Caki2 (cell line): ENCODE measurements at regions not wholly inside any gene's neighbourhood (a gene's known extent, or its start where the extent isn't known, plus 50 kb on each side); places are given as distances from the start of the nearest gene placed in this dataset.

Experiments used
- DNase-seq: peaks from one replicate; pipeline ENCODE4 v3.0.0-alpha.2; 2015; ENCODE audit warnings: low read depth
- in situ Hi-C: cut with HindIII; loops from 2 replicates; pipeline ENCODE4 v1.10.0; 2016; ENCODE audit warnings: low sequenced_read_pairs, low pct_unique_long_range_greater_than_20kb, mixed read lengths

DNA sequence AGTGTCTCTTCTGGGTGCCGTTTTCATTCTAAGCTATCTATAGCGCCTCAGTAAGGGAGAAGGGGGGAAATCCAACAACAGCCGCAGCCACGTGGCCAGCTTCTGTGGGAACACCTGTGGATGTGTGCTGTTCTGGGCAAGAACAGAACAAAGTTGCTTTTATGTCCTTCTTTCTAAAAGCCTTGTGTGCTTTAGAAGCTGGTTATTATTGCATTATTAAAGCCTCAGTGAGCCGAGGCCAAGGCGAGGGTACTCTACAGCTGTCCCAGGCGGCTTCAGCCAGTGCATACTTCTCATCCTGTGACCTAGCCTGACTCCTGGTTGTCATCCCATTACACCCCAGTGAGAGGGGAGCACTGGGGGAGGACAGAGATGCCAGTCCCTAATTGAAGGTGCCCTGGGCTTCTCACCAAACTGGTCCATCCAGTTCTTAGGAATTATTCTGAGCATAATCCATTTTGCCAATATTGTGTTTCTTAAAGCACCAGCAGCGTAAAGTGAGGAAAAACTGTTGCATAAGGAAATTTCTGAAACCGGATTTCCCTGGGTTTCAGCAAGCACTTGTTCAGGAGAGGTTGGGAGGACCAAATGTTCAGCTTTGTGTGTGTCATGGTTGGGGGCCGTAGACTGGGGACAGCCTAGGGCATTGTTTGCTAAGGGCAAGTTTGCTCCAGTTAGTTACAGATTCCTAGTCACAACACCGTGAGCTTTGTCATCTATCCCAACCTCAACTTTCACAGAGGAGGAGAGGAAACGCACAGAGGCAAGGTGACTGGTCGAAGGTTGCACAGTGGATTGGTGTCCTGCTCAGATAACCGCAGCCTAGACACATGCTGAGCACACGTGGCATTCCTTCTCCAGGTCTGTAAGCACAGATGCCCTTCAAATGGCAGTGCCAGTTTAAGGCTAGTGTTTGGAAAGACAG, 61.0 kb upstream of the ATP1A1 start:
- no peak for DNase-seq
- in situ Hi-C loops, result no loop called here

DNA sequence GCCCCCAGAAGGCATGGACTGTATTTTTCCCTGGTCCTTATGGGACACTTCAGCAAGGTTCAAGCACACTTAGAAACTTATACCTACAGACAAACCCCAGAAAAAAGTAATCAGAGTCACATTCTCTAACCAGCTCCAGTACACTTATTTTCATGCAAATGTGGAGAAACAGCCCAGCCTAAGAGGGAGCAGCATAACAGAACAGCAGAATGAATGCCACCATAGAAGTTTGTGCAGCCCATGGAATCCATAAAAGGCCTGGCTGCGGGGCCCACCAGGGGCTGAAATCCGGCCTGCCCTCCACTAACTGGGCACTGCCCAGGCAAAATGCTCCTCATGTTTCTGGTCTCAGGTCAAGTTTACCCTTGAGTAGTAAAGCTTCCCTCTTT, 60.4 kb upstream of the ATP1A1 start:
- in situ Hi-C loops, result no loop called here
- no peak for DNase-seq

DNA sequence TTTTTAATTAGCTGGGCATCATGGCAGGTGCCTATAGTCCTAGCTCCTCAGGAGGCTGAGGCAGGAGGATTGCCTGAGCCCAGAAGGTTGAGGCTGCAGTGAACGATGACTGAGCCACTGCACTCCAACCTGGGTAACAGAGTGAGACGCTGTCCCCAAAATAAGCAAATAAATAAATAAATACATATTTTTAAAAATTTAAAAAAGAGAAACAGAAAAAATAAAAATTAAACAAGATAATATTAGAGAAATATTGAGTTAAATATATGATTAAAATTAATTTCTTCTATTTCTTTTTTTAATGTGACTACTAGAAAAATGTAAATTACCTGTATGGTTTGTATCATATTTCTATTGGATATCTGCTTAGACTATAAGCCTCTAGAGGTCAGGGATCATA, 59.3 kb upstream of the ATP1A1 start:
- DNase-seq, result no peak
- in situ Hi-C loops, result no loop called here

DNA sequence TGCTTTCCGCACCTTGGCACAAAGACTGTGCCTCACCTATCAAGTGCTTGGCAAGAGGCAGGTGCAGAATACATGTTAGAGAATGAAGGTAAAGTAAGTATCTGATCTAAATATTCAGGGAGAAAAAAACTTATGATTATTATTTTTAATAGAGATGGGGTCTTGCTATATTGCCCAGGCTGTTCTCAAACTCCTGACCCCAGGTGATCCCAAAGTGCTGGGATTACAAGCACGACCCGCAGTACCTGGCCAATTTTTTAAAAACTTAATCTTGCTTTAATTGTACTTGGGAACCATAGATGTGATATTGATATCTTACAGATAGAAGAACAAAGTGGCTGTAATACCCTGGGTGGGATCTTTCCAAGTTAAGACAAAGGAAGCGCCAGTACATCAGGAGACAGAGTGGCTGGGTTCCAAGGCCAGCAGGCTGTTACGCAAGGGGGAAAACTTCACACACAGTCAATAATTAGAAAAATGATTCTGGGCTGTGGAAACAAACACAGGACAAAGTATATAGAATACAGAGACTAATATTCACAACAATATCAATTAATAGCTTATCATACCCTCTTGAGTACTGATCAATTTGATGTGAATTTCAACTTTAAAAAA, 58.6 kb upstream of the ATP1A1 start:
- no peak for DNase-seq
- in situ Hi-C loops, result no loop called here

DNA sequence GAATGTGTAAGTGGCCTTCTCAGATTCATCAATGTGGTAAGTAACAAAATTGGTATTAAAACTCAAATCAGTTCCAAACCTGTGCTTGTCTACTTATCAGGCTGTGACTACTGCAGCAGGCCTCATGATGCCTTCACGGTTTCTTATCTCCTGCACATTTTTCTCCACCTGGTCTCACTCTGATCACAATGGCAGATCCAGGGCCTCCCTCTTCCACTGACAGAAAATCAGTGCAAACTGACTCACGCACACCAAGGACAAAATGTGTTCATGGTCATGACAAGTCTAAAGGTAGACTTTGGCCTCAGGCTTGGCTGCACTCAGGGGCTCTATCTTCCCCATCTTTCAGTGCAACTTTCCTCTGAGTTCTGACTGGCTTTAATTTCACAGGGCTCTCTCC, 56.7 kb upstream of the ATP1A1 start:
- in situ Hi-C loops, result no loop called here
- no peak for DNase-seq

DNA sequence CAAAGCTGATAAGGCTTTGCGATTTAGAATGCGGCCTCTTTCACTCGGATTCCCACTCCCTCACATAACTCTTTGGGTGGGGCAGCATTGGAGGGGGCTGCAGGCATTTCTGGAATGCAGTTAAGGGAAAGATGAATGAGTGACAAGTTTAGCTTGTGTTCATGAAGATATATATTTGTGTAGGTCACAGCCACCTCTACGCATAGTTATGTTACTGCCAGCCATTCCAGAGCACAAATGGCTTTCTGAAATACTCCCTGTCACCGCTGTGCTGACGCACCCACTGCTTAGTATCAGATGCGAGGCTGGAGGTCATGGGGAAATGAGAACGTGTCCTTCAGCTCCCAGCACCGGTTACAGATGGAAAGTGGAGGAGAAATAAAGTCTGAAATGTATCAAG, 54.1 kb upstream of the ATP1A1 start:
- no peak for DNase-seq
- in situ Hi-C loops, result no loop called here

DNA sequence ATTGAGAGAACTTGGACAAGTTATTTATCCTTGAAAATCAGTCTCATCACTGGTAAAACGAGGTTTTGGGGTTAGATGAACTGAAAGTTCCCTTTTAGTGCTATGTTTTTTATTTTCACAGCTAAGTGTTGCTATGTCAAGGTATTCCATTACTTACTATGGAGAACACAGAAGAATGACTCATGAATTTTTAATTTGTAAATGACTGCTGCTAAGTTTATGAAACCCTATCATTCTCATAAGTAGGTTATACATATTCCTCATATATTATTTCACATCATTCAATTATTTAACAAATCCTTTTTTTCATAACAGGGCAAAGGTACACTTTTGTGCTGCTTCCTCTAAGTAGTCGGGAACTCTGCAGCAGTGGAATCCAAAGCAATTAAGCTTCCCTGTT, 52.2 kb upstream of the ATP1A1 start:
- DNase-seq, result no peak
- in situ Hi-C loops, result no loop called here

DNA sequence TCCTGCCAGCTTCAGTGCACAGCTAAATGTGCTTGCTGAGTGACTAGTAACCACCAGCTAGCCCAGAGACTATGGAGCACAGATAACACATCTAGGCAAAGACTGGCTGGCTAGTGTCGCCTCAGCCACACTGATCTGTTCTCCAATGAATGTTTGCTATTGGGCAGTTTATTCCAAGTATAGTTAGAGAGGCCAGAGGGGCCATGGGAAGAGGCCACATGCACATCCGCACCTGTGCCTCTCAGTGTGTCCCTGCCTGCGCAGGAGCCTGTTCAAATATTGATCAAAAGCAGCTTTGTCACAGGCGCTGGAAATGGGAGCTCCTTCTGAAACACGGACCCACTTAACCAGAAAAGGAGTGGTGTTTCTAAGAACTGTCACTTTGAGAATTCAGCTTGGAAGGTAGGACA, 51.3 kb upstream of the ATP1A1 start:
- in situ Hi-C loops, result no loop called here
- no peak for DNase-seq

DNA sequence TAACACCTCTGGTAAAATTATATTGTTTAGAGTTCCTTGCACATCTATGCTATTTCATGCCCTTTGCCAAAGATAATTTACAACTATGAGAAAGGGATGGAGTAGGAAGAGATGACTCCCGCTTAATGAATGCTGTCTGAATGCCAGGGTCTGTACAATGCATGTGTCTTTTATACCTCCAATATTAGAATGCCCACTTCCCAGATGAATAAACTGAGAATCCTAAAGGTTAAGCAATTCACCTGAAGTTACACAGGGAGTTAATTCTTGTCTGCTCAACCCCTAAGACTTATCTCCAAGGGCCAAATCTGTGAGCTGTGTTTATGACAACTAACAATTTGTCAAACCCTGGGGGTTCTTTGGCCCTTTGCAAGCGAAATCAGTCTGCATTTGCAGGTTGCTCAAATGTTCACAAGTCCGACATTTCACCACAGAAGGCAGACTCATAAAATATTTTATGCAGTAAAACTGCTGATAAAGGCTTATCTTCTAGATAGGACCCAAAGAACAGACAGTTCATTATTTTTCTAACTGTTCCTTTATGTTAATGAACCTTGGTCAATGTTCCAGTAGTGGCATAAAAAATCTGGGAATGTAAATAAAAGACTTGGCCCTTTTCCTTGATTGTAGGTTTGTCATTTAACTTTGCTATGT, 50.2 kb upstream of the ATP1A1 start:
- DNase-seq, result no peak
- in situ Hi-C loops, result no loop called here
